ENCODE measurements at regions not wholly inside any gene's neighbourhood (a gene's known extent, or its start where the extent isn't known, plus 50 kb on each side); places are given as distances from the start of the nearest gene placed in this dataset.

DNA sequence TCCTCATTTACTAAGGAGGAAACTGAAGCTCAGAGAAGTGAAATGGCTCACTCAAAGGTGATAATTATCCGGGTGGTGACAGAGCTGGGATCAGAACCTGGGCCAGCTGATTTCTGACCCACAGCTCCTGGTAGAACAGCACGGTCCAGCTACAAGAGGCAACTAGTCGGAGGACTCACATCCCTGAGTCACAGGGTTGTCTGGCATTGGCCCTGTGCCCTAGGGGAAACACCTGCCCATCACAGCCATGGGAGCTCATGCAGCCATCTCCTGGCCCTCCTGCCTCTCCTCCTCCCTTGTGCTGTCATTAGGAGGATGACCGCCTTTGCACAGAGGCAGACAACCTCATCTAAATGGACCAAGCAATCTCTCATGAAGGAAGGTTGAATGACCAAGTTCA lies 115.2 kb upstream of the TSPAN5 start:
- TF ChIP-seq, protein P1, sequence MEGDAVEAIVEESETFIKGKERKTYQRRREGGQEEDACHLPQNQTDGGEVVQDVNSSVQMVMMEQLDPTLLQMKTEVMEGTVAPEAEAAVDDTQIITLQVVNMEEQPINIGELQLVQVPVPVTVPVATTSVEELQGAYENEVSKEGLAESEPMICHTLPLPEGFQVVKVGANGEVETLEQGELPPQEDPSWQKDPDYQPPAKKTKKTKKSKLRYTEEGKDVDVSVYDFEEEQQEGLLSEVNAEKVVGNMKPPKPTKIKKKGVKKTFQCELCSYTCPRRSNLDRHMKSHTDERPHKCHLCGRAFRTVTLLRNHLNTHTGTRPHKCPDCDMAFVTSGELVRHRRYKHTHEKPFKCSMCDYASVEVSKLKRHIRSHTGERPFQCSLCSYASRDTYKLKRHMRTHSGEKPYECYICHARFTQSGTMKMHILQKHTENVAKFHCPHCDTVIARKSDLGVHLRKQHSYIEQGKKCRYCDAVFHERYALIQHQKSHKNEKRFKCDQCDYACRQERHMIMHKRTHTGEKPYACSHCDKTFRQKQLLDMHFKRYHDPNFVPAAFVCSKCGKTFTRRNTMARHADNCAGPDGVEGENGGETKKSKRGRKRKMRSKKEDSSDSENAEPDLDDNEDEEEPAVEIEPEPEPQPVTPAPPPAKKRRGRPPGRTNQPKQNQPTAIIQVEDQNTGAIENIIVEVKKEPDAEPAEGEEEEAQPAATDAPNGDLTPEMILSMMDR (IDR thresholded peaks at IDR 0.05 in 8 of 11, conservative IDR thresholded peaks at IDR 0.05 in 3 of 11): no peak
- TF ChIP-seq POLR2A (IDR thresholded peaks at IDR 0.05): no peak
- TF ChIP-seq POLR2AphosphoS5 (IDR thresholded peaks at IDR 0.05): no peak

Data from spleen (tissue), 7 donors.